ENCODE measurements at regions not wholly inside any gene's neighbourhood (a gene's known extent, or its start where the extent isn't known, plus 50 kb on each side); places are given as distances from the start of the nearest gene placed in this dataset.
"Not testable (repeated sequence)": the region's sequence is repeated elsewhere in the genome, so short reads cannot be mapped to it uniquely, and the experiment has no call there.

DNA sequence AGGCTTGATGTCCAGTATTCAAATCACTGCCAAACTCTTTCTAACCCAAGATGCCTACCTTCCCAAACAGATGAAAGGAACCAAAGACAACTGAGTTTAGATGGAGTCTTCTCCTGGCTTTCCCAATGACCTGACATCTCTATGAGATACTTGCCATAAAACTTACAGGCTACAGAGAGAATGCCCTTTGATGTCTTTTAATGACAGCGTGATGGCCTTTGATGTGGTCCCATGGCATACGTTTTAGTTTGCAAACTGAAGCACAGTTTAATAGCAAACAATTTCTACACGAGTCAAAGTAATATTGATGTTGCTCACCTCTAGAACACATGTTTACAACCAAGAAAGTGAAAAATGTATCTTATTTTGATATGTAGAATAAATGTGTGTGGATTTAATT lies 73.2 kb downstream of the ZIC4 start:
- DNase-seq: no peak

DNA sequence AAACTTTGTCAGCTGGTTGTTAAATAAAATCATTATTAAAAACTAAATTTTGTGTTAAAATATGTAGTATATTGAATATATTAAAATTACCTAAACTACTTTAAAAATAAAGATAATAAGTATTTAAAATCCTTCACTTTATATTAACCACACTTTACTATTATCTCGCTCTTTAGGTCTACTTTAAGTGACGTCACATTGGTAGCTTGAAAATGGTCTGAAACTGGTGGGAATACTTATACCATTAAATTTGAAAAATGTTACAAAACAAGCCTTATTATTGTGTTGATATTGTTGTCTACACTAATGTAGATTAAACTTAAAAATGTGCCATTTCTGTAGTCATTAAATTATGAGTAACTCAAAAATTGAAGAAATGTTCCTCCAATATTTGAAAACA lies 77.6 kb downstream of the ZIC4 start:
- DNase-seq: no peak

DNA sequence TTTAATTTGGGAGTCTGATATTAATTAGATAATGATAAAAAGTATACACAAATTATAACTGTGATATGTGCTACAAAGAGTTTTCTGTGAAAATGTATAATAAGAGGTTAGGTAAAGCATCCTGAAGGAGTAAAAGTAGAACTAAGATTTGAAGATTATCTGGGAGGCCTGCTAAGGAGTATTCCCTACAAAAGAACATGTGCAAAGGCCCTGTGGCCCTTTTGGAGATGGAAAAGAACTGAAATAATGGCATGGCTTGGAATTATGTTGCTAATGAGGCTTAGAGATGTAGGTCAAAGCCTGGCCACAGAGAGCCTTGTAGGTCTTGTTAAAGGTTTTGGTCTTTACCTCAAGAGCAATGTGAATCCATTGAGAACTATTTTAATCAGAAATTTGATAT lies 82.0 kb downstream of the ZIC4 start:
- no peak for DNase-seq

DNA sequence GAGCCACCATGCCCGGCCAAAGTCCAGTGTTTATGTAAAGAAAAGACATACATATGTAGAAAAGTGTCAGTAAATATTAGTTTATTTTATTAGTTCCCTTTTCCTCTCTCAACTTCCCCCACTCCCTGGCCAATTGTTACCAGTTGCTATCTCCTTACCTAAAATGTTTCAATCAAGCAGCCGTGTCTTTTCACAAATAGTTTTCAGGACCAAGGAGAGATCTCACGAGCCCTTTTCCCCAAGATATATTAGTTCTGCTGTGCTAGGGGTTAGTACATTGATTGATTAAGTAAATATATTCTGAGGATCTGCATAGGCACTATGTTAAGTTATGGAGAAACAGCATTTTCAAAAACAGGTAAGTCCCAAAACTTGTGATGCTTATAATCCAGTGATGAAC lies 87.4 kb downstream of the ZIC4 start:
- no peak for DNase-seq

DNA sequence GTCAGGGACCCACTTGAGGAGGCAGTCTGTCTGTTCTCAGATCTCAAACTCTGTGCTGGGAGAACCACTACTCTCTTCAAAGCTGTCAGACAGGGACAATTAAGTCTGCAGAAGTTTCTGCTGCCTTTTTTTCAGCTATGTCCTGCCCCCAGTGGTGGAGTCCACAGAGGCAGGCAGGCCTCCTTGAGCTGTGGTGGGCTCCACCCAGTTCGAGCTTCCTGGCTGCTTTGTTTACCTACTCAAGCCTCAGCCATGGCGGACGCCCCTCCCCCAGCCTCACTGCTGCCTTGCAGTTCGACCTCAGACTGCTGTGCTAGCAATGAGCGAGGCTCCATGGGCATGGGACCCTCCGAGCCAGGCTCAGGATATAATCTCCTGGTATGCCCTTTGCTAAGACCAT lies 89.3 kb downstream of the ZIC4 start:
- not testable (repeated sequence) for DNase-seq

GRCh38 chr3:147313513-147313912 lies 92.8 kb downstream of the ZIC4 start:
- no peak for DNase-seq

- no peak for DNase-seq
Observed at GRCh38 chr3:147312786-147313280, 93.5 kb downstream of the ZIC4 start.

DNA sequence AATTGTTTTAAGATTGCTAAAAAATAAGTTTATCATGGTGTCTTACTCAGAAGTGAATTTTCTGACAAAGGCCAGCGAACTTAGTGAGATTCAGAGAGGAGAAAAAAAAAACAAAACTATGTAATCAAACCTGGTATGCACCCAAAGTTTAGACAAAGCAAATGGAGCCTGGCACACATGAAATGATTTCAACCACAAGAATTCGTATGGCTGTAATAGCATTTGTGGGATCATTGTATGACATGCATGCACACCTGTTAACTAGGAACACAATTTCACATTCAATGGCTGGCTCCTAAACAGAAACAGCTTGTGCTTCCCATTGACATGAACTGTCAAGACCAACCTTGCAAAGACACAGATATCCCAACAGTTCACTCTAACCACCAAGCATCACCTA lies 94.6 kb downstream of the ZIC4 start:
- no peak for DNase-seq

DNA sequence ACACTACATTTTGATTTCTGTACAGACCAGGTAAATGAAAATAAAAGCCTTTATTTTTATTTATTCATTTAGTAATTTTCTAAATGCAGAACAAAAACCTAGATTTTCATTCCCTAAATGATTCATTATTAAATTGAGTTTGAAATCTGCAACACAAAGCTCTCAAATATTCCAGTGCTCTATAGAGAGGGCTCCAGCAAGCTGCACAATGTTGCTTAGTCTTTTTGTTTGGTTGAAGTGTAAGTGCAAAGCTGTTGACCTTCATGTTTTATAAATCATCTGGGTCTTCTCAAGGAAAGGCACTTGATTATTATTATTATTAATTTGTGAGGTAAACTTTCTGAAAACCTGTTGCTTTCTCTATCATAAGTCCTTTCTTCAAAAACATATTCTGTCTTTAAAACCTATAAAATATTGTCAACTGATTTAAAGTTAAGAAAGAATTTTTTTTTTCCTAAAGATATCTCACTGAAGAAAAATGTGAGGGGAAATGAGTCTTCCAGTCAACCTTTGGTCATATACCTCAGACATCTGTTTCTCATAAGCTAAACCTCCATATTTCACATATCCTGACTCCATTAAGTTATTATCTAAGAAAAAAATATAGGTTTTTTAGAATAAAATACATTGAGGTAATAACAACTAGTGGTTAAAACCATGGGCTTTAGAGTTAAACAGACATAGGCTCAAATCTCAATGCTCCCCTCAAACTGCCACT lies 100.7 kb downstream of the ZIC4 start:
- DNase-seq: no peak

DNA sequence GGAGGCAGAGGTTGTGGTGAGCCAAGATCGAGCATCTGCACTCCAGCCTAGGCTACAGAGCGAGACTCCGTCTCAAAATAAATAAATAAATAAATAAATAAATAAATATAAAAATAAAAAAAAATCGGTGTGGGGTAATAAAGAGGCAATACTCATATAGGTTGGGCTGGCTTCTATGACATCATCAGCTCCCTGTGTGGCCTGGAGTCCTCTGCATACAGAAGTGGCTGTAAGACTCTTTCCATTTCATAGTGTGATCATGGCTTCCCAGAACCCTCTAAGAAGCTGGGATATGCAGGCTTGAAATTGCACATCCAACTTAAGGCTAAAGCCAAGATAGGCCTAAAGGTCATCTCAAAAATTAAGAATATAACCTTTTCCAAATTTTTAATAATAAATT lies 101.6 kb downstream of the ZIC4 start:
- no peak for DNase-seq

GRCh38 chr3:147301781-147302180 lies 104.6 kb downstream of the ZIC4 start:
- DNase-seq: no peak

- DNase-seq: no peak
Observed at GRCh38 chr3:147299656-147300055, 106.7 kb downstream of the ZIC4 start.

- DNase-seq: no peak
Observed at GRCh38 chr3:147298511-147298982, 107.8 kb downstream of the ZIC4 start.

- no peak for DNase-seq
Observed at GRCh38 chr3:147297761-147298350, 108.5 kb downstream of the ZIC4 start.

GRCh38 chr3:147287370-147287769 lies 119.0 kb downstream of the ZIC4 start:
- DNase-seq: not testable (repeated sequence)

- DNase-seq: no peak
Observed at GRCh38 chr3:147269907-147270306, 136.4 kb downstream of the ZIC4 start.

DNA sequence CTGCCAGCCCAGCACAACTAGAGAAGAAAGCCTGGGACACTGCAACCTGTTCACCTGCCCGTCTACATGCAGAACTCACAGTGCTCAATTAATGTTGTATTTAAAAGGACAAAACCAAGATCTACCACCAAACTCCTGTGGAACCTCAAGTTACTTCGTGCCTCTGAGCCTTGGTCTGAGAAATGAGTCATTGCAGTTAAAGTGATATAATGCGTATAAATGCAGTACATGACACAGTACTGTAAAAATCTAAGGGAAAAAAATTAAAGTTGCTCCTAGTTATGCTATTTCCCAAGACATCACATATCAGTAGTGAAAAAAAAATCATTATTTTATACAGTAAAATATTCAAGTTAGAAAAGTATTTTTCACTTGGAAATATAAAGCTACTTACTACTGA lies 138.9 kb downstream of the ZIC4 start:
- no peak for DNase-seq

DNA sequence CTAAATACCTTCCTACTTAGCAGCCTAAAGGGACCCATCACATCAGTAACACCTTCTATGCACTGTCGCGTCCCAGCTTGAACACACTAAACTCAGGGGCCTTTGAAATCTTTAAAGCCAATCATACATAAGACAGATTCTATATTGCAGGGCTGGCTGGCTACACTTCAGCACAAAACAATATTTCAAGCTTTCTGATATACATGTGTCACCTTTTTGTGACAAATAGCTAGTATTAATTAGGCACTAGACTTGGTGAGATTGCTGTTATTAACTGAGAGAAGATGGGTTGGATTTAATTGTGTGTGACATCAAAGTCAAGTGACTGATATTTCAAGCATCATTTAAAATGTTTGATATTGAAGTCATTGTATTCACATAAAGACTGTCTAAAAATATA lies 148.4 kb downstream of the ZIC4 start:
- DNase-seq: no peak

- DNase-seq: no peak
Observed at GRCh38 chr3:147256739-147257138, 149.6 kb downstream of the ZIC4 start.

DNA sequence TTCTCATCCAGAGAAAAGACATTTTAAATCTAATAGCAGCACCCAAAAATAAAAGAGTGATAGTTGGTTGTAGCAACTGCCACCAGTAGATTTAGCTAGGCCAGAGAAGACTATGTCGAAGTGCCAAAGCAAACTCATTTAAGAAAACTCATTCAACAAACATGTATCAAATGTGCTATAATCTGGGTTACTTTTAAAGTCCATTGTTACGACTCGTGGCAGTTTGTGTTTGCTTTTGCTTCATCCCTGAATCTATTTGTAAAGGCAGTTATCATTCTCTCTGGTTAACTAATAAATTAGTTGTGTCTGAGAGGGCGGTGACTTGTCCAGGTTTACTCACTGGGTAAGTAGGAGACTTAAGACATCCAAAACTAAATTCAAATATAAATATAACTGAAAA lies 159.4 kb downstream of the ZIC4 start:
- no peak for DNase-seq

DNA sequence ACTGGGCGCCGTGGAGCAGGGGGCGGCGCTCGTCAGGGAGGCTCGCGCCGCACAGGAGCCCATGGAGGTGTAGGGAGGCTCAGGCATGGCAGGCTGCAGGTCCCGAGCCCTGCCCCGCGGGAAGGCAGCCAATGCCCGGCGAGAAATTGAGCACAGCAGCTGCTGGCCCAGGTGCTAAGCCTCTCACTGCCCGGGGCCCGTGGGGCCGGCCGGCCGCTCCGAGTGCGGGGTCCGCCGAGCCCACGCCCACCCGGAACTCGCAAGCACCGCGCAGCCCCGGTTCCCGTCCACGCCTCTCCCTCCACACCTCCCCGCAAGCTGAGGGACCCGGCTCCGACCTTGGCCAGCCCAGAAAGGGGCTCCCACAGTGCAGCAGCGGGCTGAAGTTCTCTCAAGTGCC lies 160.7 kb downstream of the ZIC4 start:
- DNase-seq: not testable (repeated sequence)

GRCh38 chr3:147245022-147245421 lies 161.3 kb downstream of the ZIC4 start:
- not testable (repeated sequence) for DNase-seq

DNA sequence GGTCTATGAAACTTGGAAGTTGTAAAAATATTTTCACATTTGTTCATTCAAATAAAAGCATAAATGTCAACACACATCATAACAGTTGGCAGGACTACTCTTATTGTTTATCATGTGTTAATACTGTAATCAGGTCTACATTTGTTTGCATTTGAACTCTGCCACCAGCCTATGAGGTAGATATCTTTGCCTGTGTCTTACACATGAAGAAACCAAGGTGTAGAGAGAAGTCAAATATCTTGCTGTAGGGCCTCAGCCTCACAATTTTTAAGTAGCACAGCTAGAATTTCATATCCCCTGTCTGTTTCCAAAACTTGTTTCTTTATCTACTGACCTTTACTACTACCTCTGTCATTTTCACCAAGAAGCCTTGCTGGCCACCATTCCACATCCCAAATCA lies 161.9 kb downstream of the ZIC4 start:
- DNase-seq: no peak

DNA sequence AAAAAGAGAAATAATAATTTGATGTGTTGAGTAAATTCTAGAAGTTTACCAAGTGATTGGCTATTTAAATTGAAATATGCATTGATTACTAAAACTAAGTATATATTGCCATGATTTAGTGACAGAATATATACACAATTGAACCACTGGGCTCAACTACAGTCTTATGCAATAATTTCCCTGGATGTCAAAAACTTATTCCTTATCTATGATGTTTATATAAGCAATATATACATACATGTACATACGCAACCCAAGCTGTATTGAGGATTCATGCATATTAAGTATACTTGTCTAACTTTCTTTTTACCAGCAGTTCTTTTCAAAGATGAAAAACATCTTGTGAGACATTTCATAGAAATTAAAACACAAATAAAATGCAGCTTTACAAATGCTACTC lies 165.8 kb downstream of the ZIC4 start:
- no peak for DNase-seq

DNA sequence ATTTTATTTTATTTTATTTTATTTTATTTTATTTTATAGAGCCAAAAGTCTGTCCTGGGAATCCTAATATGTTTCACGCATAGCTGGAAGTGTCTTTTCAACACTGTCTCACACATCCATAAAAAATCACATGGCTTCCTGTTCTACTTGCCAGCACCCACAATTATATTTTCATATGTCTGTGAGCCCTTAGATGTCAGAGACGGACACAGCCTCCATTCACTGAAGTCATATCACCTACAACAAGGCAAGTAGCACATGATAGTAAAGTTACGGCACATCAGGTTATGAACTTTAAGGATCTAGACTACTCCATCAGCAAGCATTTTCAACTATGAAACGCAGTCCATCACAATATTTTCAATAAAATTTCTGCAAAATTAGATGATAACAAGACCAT lies 168.4 kb downstream of the ZIC4 start:
- no peak for DNase-seq

All from NCI-H1694 treated with DMSO at 0.1 percent for 48 hours (cell line).